HL-60 (cell line): ENCODE measurements at regions not wholly inside any gene's neighbourhood (a gene's known extent, or its start where the extent isn't known, plus 50 kb on each side); places are given as distances from the start of the nearest gene placed in this dataset.

Experiments used
- DNase-seq, 2 experiments: peaks; one replicate each; pipeline ENCODE4 v3.0.0-alpha.2; 2010 to 2020; ENCODE audit warnings: low read depth in 1 of 2, low spot score in 1 of 2
- H3K27ac ChIP-seq: fragments of 250-450 bp; sonication (Bioruptor Pico); replicated peaks from 2 replicates; pipeline ENCODE4 v1.5.1; 2020; ENCODE audit warnings: mild to moderate bottlenecking, moderate library complexity
- H3K27me3 ChIP-seq: fragments of 250-450 bp; sonication (Bioruptor Pico); 2 replicates; pipeline ENCODE4 v1.5.1; 2021; ENCODE audit warnings: mild to moderate bottlenecking, moderate library complexity; ENCODE audit not compliant: insufficient read depth, poor library complexity, severe bottlenecking
- H3K4me3 ChIP-seq: replicated peaks from 2 replicates; pipeline ENCODE4 v1.5.1; 2011; ENCODE audit warnings: mild to moderate bottlenecking, control low read depth, low read length; ENCODE audit not compliant: insufficient read depth
- GABPA ChIP-seq: IDR thresholded peaks from 2 replicates; pipeline ENCODE4 v1.6.1; 2012; ENCODE audit warnings: low read depth
- POLR2AphosphoS5 ChIP-seq: IDR thresholded peaks from 2 replicates; pipeline ENCODE4 v1.6.1; 2012; ENCODE audit warnings: low read depth
- SPI1 ChIP-seq: IDR thresholded peaks from 2 replicates; pipeline ENCODE4 v1.6.1; 2012; ENCODE audit warnings: low read depth, mild to moderate bottlenecking, borderline replicate concordance
- TF ChIP-seq, protein P1 (sequence below): IDR thresholded peaks from one replicate; pipeline ENCODE4 v1.5.1; 2011; ENCODE audit warnings: low read length, control low read depth, inconsistent platforms; ENCODE audit not compliant: insufficient read depth
- TF ChIP-seq, protein P2 (sequence below): IDR thresholded peaks from 2 replicates; pipeline ENCODE4 v1.6.1; 2012; ENCODE audit warnings: low read depth; ENCODE audit not compliant: insufficient replicate concordance

DNA sequence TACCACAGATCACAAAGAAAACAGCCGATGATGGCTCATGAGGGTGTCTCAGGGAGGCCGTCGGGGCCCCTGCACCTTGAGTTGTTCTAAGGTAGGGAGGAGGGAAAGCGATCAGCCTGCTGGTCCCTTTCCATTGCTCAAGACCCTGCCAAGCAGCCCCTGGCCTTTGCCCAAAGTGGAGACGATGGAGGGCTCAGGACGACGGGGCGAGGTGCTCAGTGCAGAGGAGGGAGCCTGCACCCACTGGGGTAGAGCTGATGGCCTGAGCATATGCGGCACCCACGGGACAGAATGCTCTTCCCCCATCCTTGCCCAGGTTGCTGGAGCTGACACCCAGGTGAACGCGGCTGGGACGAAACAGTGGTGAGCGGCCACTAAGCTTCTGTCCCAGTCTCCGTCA, 58.3 kb upstream of the FAM20C start:
- H3K27me3 ChIP-seq = no peaks in the 10 kb centered on the region
- DNase-seq = no peak
- no peak overlapping the region for H3K4me3 ChIP-seq
- no peak overlapping the region for H3K27ac ChIP-seq
- TF ChIP-seq, protein P1, sequence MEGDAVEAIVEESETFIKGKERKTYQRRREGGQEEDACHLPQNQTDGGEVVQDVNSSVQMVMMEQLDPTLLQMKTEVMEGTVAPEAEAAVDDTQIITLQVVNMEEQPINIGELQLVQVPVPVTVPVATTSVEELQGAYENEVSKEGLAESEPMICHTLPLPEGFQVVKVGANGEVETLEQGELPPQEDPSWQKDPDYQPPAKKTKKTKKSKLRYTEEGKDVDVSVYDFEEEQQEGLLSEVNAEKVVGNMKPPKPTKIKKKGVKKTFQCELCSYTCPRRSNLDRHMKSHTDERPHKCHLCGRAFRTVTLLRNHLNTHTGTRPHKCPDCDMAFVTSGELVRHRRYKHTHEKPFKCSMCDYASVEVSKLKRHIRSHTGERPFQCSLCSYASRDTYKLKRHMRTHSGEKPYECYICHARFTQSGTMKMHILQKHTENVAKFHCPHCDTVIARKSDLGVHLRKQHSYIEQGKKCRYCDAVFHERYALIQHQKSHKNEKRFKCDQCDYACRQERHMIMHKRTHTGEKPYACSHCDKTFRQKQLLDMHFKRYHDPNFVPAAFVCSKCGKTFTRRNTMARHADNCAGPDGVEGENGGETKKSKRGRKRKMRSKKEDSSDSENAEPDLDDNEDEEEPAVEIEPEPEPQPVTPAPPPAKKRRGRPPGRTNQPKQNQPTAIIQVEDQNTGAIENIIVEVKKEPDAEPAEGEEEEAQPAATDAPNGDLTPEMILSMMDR = no peak

DNA sequence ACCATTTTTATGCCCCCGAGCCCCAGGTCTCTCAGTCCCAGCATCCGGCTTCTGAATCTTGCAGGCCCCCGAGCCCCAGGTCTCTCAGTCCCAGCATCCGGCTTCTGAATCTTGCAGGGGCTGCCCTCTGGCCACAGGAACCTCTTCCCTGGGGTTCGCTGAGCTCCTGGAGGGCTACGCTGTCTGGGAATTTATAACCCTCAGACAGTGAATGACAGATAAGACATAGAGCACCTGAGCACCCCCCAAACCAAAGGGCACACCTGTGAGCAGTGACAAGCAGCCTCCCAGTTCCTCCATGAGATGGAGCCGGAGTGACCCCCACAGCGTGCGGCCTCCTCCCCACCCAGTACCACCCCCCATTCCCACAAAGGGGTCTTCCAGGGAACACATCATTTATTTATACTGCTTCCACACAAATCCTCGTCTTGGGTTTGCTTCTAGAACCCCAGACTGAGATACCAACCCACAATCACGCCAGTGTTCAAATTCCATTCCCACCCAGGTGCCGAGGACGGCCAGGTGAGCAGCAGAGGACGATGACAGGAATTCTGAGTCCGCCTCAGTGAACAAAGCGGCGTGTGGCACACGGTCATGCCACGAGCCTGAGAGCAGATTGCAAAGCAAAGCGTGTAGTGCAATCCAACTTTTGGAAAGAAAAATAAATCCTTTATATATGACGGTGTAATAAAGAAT, 57.7 kb upstream of the FAM20C start:
- H3K4me3 ChIP-seq = no peak overlapping the region
- no peak for DNase-seq
- no peaks in the 10 kb centered on the region for H3K27me3 ChIP-seq
- no peak overlapping the region for H3K27ac ChIP-seq
- TF ChIP-seq GABPA = no peak
- TF ChIP-seq, protein P1 = no peak
- no peak for TF ChIP-seq POLR2AphosphoS5
- no peak for TF ChIP-seq SPI1
- TF ChIP-seq, protein P2, sequence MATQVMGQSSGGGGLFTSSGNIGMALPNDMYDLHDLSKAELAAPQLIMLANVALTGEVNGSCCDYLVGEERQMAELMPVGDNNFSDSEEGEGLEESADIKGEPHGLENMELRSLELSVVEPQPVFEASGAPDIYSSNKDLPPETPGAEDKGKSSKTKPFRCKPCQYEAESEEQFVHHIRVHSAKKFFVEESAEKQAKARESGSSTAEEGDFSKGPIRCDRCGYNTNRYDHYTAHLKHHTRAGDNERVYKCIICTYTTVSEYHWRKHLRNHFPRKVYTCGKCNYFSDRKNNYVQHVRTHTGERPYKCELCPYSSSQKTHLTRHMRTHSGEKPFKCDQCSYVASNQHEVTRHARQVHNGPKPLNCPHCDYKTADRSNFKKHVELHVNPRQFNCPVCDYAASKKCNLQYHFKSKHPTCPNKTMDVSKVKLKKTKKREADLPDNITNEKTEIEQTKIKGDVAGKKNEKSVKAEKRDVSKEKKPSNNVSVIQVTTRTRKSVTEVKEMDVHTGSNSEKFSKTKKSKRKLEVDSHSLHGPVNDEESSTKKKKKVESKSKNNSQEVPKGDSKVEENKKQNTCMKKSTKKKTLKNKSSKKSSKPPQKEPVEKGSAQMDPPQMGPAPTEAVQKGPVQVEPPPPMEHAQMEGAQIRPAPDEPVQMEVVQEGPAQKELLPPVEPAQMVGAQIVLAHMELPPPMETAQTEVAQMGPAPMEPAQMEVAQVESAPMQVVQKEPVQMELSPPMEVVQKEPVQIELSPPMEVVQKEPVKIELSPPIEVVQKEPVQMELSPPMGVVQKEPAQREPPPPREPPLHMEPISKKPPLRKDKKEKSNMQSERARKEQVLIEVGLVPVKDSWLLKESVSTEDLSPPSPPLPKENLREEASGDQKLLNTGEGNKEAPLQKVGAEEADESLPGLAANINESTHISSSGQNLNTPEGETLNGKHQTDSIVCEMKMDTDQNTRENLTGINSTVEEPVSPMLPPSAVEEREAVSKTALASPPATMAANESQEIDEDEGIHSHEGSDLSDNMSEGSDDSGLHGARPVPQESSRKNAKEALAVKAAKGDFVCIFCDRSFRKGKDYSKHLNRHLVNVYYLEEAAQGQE = no peak

DNA sequence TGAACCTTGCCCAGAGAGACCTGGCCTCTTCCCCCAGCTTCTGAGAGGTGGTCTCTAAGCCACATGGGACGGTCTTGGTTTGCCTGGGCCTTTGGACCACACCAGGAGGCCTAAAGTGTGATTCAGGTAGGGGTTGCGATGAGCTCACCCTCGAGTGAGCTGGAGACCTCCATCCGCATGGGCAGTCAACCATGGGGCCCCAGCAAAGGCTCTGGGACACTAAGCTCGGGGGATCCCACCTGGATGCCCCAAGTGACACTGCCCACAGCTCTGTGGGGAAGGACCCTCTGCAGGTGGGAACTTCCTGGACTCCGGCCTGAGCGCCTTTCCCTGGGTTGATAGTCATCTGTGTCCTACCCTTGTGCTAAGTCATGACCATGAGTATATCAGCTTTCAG, 57.1 kb upstream of the FAM20C start:
- Histone ChIP-seq H3K4me3 (no peak overlapping the region), H3K27me3 (no peaks in the 10 kb centered on the region), H3K27ac (no peak overlapping the region)
- DNase-seq = no peak
- TF ChIP-seq, protein P2 = no peak
- TF ChIP-seq, protein P1 = no peak
- TF ChIP-seq SPI1 = no peak
- TF ChIP-seq GABPA = no peak
- no peak for TF ChIP-seq POLR2AphosphoS5
